ENCODE measurements at regions not wholly inside any gene's neighbourhood (a gene's known extent, or its start where the extent isn't known, plus 50 kb on each side); places are given as distances from the start of the nearest gene placed in this dataset.

DNA sequence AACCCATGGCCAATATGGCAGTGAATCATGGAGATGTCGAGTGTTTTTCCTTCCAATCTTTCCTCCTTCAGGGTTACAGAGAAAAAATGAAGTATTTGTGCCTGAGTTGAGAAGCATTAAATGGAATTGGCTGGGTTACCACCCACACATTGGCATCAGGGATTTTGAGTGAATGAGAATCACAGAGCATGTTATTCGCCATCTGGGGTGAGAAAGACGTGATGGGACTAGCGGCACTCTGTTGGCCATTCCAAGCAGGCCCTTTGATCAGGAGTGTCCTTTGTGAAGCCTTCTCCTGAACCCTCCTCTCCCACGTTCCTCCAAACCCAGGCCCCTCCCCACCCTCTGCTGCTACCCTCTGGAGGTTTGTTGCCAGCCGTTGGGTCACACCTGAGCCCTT, 84.2 kb upstream of the PCDH8 start:
- no peak for TF ChIP-seq CTCF (IDR thresholded peaks at IDR 0.05; ENCODE audit: low read length)
- TF ChIP-seq EZH2 (IDR thresholded peaks at IDR 0.05; ENCODE audit: borderline replicate concordance, low read length): no peak

All from OCI-LY1 (cell line).